Hematopoietic multipotent progenitor cell treated with erythropoietin and hydrocortisone succinate and interleukin-3 and kit ligand, for 6 days (in vitro differentiated cells): ENCODE measurements at regions not wholly inside any gene's neighbourhood (a gene's known extent, or its start where the extent isn't known, plus 50 kb on each side); places are given as distances from the start of the nearest gene placed in this dataset.
A peak's percentile ranks its signal among the peaks of the same experiment; 100 is the strongest.
"Not testable (repeated sequence)": the region's sequence is repeated elsewhere in the genome, so short reads cannot be mapped to it uniquely, and the experiment has no call there.

Experiments
- DNase-seq: peaks from one replicate; pipeline ENCODE4 v3.0.0-alpha.2; 2015

DNA sequence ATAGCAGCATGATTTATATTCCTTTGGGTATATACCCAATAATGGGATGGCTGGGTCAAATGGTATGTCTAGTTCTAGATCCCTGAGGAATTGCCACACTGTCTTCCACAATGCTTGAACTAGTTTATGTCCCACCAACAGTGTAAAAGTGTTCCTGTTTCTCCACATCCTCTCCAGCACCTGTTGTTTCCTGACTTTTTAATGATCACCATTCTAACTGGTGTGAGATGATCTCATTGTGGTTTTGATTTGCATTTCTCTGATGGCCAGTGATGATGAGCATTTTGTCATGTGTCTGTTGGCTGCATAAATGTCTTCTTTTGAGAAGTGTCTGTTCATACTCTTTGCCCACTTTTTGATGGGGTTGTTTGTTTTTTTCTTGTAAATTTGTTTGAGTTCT is 54.0 kb upstream of the GPR89A start:
- DNase-seq = not testable (repeated sequence)

DNA sequence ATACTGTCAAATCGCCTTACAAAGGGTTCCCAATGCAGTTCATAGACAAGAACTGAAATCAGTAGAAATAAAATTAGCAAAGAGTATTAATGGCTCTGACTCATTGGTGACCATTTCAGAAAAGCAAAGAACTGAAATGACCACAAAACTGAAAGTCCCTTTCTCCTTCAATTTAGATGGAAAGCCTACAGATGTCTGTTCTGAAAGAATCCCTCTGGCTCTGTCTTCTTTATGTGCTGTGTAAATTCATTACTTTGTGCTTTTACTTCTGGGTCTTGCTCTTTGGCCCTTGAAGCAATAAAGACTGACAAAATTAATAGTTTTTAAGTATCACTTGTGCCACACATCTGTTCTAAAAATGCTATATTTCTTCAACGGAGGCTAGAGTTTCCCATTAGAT is 62.7 kb upstream of the GPR89A start:
- no peak for DNase-seq

DNA sequence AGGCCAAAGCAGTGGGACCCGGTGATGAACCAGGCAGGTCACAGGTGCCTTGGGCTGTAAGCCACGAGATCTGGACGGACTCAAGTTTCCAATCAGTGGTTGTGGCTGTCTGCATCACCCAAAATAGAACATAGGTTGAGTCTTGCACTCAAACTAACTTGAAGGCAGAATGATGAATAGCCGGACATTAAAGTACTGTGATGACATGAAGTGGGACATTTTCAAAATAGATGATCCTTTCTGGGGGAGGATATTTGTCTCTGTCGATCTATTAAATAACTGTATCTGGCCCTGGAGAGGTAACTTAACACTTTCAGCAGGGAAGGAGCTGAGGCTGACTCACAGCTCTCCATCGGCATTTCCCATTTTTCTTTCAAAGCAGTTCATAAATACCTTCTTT is 66.1 kb upstream of the GPR89A start:
- DNase-seq = not testable (repeated sequence)

DNA sequence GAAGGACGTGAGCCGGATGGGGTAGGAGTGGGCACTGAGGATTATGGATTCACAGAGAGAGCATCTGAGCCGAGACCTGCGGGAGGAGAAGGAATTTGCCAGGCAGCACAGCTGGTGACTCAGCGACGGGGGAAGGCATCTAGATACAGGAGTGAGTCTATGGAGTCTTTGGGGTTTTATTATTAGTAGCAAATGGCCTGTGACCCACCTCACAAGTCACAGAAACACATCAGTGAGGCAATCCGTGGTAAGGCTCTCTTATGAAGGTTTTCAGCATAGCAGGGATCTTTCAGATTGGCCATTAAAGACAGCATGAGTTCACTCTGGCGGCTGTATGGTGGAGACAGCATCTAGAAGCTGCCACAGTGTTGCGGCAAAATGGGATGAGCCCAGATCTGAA is 66.5 kb upstream of the GPR89A start:
- not testable (repeated sequence) for DNase-seq

DNA sequence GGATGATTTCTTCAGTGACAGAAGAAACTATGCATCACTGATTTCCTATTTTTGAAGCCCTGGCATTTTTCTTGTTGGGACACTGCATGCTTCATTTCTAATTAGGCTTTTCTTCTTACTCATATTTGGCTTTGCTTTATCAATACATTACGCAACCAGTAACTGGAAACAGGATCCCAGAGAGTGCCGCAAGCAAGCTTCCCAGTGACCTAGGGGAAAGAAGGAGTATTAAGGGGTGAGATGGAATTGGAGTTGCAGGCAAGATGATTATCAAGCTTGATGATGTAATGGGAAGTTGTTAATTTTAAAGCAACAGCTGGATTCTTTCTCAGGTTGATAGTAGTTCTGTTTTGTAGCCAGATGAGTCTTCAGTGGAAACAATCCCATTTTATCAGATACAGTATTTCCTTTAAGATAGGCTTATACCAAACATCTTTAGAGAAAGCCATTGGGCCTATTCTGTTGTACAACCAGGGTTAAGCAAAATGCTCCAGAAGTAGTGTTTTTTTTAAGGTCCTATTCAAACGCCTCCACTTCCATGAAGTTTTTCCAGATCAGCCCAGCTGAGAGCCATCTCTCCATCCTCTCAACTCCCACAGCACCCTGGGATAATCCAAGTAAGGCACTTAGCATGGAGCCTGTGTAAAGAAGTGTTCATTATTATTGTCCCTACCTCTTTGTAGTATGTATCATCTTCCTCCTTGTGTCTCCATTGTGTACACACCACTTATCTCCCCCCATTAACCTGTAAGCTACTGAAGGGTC is 69.5 kb upstream of the GPR89A start:
- not testable (repeated sequence) for DNase-seq

DNA sequence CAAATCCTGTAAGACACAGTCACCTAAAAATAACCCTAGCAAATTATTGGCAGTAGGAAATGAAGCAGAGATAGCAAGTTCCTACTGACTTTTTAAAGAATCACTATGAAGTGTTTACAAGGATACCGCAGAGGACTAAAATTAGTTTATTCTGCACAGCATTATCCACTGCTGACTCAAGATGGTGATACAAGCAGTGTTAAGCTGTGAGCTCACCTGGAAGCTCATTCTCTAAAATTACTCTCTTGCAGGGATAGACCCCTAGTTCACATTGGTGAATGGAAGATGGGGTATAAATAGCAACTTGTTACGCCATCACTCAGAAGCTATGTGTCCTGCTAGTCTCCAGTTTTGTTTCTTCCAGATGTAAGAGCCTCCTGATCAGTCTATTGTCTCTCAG is 70.8 kb upstream of the GPR89A start:
- DNase-seq = not testable (repeated sequence)

DNA sequence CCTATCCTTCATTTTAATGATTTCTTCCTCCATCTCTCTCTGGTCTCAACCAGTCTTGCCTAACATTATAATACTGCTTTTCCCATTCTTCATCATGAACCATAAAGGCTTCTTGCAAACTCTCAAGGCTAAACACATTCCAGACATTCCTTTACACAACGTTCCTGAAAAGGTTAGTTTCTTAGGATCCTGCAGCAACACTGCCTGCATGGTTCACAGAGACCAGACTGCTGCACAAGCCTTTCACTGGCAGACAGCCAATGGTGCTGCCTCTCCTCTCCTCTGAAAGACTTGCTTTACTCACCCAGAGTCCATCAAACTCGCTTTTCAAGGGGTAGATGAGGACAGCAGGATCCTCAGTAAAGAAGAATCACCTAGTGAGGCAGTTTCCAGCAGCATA is 72.3 kb upstream of the GPR89A start:
- DNase-seq = peak; percentile 15

DNA sequence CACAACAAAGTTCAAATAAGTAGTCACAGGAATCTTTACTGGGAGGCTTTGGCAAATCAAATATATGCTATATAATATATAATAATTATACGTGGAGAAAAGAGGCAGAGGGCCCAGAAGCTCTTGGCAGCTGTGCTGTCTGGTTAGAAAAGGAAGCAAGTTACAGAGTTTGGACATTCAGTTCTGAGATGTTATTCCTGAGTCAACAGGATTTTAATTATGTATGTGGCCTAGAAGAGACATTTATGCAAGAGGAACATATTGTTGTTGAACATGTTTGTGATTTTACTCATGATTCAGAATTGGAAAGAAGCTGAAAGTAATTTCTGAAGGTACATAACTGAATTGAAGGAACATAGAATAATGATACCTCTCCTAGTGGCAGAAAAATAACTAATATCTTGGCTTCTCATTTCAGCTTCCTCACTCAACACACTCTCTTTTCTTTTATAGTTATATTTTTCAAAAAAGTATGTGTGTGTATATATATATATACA is 79.7 kb upstream of the GPR89A start:
- not testable (repeated sequence) for DNase-seq

DNA sequence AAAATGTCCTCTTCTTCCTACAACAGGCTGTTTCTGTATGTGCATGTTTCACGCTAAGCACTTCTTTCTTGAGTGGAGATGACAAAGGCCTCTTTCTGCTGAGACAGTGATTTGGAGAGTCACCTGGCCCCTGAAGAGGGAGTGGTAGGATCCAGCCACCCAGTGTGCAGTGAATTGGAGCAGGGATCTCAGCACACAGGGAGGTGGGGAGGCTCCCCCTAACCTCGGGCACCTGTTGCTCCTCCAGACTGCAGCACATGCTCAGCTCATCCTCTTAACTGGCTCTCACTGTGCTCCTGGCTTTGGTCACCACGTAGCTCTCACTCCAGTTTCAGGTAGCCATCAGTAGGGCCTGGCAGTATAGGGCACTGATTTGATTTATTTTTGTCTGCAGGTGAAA is 87.6 kb upstream of the GPR89A start:
- DNase-seq = not testable (repeated sequence)

DNA sequence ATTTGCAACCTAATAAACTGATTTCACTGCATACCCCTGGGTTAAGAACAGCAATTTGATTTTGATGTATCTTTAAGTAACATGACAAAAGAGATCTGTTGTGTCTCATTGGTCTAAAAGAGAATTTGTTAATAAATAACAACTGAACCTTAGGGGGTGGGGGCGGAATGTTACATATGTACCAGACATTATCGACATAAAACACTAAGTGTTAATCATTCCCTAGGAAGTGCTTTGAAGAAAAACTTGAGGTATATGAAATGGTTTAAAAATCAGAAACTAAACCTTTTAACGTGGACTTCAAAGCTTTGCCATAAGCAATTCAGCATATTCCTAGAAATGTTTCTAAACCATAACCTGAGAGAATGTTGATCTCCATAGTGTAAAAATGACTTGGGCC is 88.5 kb upstream of the GPR89A start:
- DNase-seq = not testable (repeated sequence)

DNA sequence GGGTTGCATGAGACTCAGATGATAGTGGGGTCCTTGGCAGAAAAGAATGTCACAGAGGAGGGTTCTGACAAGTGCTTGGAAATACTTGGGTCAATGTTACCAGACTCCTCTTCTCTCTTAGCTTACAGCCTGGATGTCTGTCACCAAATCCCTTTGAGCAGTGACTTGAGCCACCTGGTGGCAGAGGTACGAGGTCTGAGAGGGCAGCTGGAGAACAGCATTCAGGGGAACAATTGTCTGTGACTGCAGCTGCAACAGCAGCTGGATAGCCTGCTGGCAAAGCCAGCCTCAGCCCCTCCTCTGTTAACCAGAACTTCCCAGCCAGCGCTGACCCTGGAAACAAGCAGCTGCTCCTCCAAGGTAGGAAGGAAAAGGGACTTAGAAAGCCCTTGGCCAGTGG is 87.6 kb upstream of the NBPF20 start:
- DNase-seq = not testable (repeated sequence)

DNA sequence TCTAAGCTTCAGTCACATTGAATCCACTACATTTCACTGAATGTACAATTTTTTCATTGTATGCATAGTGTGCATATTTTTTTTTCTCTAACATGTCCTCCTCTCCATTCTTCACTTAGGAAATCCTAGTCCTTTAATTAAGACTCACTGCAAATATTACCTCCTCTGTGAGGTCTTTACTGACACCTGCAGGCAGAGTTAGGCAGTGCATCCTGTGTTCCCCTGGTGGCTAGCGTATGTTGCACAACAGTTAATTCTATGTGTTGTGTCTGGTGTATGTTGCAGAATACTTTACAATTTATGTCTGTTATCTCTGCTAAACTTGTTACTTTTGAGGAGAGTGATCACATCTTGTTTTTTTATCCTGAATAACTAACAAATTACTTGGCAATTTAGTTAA is 82.7 kb upstream of the NBPF20 start:
- DNase-seq = not testable (repeated sequence)

DNA sequence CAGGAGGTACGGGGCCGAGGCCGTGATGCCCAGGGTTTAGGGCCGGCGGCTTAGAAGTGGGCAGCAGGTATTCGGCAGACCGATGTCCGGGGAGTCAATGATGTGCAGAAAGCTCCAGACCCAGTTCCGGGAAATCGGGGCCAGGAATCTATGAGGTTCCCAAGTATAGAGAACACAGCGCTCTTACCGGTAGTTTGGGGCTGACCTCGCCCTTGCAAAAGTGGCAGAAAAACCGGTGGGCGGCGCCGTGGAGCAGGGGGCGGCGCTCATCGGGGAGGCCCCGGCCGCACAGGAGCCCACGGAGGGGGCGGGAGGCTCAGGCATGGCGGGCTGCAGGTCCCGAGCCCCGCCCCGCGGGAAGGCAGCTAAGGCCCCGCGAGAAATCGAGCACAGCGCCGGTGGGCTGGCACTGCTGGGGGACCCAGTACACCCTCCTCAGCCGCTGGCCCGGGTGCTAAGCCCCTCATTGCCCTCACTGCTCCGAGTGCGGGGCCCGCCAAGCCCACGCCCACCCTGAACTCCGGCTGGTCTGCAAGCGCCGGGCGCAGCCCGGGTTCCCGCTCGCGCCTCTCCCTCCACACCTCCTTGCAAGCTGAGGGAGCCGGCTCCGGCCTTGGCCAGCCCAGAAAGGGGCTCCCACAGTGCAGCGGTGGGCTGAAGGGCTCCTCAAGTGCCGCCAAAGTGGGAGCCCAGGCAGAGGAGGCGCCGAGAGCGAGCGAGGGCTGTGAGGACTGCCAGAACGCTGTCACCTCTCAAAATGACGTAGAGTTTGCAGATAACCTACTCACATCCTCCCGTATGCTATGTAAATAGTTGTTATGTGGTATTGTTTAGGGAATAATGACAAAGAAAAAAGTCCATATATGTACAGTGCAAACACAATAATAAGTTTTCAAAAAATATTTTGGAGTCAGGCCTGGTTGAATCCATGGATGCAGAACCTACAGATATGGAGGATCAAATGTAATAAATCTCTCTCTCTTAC is 80.6 kb upstream of the NBPF20 start:
- not testable (repeated sequence) for DNase-seq

DNA sequence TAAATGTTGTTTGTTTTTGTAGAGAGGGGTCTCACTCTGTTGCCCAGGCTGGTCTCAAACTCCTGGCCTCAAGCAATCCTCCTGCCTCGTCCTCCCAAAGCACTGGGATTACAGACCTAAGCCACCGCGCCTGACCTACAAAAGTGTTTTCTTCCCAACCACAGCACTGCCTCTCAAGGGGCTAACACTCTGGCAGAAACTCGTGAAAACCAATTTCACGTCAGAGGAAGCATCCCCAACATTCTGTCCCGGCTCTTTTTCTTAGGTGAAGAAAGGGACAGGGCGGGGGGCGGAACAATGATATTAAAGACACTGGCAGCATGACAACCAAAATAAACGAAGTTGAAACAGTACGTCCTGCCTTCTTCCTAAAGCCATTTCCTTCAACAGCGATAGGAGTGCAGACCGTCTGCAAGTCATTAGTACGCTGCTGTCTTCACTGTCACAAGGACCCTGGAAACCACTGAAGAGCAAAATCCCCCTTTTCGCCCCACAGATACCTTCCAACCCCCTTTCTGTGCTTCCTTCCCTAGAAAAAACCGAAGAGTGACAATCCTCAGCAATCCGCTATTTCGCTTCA is 79.5 kb upstream of the NBPF20 start:
- not testable (repeated sequence) for DNase-seq

DNA sequence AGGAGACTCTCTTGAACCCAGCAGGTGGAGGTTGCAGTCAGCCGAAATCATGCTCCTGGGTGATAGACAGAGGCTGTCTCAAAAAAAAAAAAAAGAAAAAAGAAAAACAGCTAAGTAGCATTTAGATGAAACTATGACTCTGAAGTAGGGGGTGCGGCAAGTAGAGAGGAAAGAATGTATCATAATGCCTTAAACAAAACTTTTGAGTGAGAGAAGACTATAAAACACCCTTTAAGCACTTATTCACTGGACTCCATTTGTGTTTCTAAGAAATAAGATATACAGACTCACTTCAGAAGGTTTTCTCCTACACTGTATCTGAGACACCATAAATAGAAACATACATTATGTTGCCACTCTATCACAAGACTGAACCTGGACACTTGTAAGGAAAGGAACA is 78.9 kb upstream of the NBPF20 start:
- not testable (repeated sequence) for DNase-seq

DNA sequence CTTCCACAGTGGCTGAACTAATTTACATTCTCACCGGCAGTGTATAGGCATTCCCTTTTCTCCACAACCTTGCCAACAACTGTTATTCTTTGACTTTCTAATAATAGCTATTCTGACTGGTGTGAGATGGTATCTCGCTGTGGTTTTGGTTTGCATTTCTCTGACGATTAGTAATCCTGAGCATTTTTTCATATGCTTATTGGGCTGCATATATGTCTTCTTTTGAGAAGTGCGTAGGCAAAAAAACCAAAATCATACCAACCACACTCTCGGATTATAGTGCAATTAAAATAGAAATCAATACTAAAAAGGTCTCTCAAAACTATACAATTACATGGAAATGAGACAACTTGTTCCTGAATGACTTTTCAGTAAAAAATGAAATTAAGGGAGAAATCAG is 74.8 kb upstream of the NBPF20 start:
- DNase-seq = not testable (repeated sequence)

DNA sequence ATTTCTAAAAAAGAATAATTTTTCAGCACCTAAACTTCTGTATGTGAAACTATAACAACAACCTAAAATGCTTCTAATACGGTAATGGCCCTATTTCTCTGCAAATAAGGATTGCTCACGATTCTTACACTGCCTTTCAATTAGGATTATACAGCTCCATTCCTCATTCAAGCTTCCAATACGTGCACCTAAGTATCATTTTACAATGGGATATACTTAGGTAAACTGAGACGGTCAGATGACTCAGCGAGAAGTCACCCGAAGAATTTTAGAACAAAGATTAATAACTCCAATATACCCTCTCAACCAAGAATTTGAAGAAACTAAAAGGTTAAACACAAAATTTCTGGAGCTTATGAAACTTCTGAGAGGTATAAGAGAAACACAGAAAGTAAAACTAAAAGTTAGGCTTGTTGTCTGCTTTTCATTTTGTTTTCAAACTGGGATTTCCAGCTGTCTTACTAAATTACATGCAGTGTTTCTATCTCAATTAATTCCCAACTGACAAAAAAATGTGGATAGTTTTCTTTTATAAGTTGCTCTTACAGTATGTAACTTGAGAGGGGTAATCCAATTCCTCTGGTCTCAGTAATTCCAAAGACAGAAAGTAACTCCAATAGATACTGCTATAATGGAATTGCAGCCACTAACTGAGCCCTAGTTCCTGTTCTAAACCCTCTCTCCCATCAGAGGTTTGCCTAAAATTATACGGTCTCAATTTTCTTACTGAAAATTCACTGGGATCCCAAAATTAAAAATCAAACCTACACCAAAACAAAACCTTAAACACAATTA is 69.9 kb upstream of the NBPF20 start:
- not testable (repeated sequence) for DNase-seq

DNA sequence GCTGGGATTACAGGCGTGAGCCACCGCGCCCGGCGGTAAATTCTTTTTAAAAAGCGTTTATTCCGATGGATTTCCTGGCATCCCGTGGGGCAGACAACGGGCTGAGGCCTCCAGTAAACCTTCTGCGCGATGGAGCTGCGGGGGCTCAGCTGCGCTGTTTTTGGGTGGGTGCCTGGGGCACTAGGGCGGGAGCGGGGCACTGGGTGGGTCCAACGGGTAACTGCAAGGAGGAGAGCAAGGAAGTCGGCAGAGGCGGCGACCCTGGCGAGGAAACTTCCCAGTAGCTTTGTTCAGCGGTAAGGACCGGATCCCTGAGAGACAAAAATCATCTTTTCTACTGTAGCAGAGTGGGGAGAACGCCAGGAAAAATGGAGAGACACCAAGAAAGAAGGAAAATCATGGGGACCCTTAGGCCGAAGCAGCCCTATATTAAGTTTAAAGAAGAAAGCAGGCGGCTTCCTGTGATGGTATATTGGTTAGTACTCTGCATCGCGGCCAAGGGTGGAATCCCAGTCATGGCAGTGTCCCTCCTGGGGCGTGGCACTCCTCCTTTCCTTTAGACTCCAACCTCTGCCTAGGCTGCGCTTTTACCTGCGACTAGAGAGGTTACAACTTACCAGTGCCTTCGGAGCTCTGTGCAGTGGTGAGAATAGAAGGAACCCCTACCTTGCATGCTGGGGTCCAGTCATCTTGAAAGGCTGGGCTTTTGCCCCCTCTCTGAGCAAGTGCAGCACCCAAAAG is 63.0 kb upstream of the NBPF20 start:
- not testable (repeated sequence) for DNase-seq

DNA sequence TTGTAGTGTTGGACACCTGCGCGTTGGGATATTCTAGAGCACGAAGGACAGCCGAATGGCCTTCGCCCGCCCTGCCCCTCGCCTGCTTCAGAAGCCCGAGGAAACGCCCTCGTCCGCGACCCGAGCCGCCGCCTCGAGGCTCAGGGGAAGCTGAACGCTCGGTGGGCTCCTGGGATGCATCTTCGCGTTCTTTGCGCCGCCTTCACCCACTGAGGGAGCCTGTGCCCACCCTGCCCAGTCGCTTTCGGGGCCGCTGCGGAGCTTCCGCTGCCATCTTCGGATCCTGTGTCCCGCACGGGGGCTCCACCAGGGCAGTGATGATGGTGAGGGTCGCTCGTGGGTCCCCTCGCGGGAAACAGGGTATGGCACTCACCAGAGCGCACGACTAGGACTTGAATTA is 61.8 kb upstream of the NBPF20 start:
- not testable (repeated sequence) for DNase-seq

DNA sequence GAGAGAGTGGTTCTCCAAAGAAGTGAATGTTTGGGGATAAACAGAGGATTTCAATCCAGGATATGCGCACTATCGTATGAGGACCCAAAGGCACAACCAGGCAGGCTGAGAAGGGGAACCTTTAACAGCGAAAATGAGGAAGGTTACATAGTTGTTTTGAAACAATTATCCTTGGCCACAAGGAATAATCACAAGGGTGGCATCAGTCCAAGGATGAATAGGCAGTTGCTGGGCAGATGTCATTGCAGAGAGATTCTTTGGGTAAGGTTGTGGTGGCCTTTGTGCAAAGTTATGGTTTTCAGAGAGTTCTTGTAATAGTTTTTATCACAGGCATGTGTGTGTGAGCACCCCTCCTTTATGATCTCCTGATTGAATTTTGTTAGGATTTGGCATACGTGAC is 58.9 kb upstream of the NBPF20 start:
- DNase-seq = peak; percentile 3

DNA sequence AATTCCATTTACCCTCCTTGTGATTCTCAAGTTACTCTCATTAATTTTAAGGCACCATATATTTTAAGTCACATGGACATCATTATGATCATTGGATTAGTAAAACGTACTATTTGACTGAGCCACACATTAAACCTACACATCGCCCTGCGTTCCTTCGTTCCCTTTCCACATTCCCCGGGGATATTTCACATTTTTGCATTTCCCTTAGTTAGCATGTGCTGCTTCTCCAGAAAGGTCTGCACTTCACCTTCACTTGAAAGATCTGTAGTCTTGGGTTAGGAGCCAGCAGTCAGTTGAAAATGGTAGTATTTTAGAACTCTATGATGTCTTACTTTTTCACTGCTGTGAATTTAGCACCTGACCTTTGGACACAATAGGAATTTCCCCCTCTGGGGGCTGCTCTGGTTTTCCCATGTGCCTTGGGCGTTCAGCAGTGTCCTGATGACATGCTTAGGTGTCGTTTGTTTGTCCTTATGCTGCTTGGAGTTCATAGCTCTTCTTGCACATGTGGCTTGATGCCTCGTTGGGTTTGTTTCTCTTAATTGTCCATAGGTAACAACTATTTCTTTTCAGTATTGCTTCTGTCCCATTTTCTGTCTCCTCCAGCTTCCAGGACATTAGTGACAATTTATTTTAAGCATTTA is 56.9 kb upstream of the NBPF20 start:
- DNase-seq = not testable (repeated sequence)
